Astrocyte (in vitro differentiated cells and primary cell): ENCODE measurements at regions not wholly inside any gene's neighbourhood (a gene's known extent, or its start where the extent isn't known, plus 50 kb on each side); places are given as distances from the start of the nearest gene placed in this dataset.

ENCODE experiments used
- DNase-seq: peaks from one replicate; pipeline ENCODE4 v3.0.0-alpha.2; 2010; ENCODE audit warnings: low read depth
- FAIRE-seq: peaks from 2 replicates; lab custom pipeline; 2011; peaks lifted over from hg19 to GRCh38; lab: Jason Lieb, UNC
- H2AFZ ChIP-seq: 2 replicates; pipeline ENCODE4 v1.6.0; 2012; ENCODE audit warnings: low read depth, low read length, inconsistent platforms
- H3K27ac ChIP-seq: 2 replicates; pipeline ENCODE4 v1.5.1; 2011; ENCODE audit warnings: low read depth, low read length, inconsistent platforms
- H3K27me3 ChIP-seq: 2 replicates; pipeline ENCODE4 v1.6.0; 2011; ENCODE audit warnings: low read length, inconsistent platforms; ENCODE audit not compliant: insufficient read depth
- H3K36me3 ChIP-seq: 2 replicates; pipeline ENCODE4 v1.5.1; 2011; ENCODE audit warnings: low read length, inconsistent platforms; ENCODE audit not compliant: insufficient read depth
- H3K4me1 ChIP-seq: 2 replicates; pipeline ENCODE4 v1.5.1; 2011; ENCODE audit warnings: low read length, inconsistent platforms; ENCODE audit not compliant: insufficient read depth
- H3K4me2 ChIP-seq: 2 replicates; pipeline ENCODE4 v1.6.0; 2012; ENCODE audit warnings: low read length, inconsistent platforms
- H3K4me3 ChIP-seq: 2 replicates; pipeline ENCODE4 v1.5.1; 2011; ENCODE audit warnings: low read depth, mild to moderate bottlenecking, low read length, inconsistent platforms; ENCODE audit not compliant: insufficient read depth
- H3K79me2 ChIP-seq: 2 replicates; pipeline ENCODE4 v1.6.0; 2012; ENCODE audit warnings: mild to moderate bottlenecking, low read length, inconsistent platforms; ENCODE audit not compliant: insufficient read depth
- H3K9ac ChIP-seq: 2 replicates; pipeline ENCODE4 v1.6.0; 2012; ENCODE audit warnings: mild to moderate bottlenecking, low read length, inconsistent platforms
- H3K9me3 ChIP-seq: 2 replicates; pipeline ENCODE4 v1.5.1; 2012; ENCODE audit warnings: low read depth, mild to moderate bottlenecking, low read length, inconsistent platforms; ENCODE audit not compliant: insufficient read depth
- H4K20me1 ChIP-seq: 2 replicates; pipeline ENCODE4 v1.6.0; 2012; ENCODE audit warnings: low read length, inconsistent platforms; ENCODE audit not compliant: insufficient read depth
- H3K27ac Mint-ChIP-seq: one replicate; pipeline ENCODE4 v1.8.0; 2021; ENCODE audit warnings: mild to moderate bottlenecking, mixed read lengths; ENCODE audit not compliant: unreplicated experiment
- H3K27me3 Mint-ChIP-seq: one replicate; pipeline ENCODE4 v1.8.0; 2021; ENCODE audit warnings: low read depth, mixed read lengths; ENCODE audit not compliant: unreplicated experiment
- H3K36me3 Mint-ChIP-seq: one replicate; pipeline ENCODE4 v1.8.0; 2021; ENCODE audit warnings: low read depth, mixed read lengths; ENCODE audit not compliant: unreplicated experiment
- H3K4me1 Mint-ChIP-seq: one replicate; pipeline ENCODE4 v1.8.0; 2021; ENCODE audit warnings: low read depth, mixed read lengths; ENCODE audit not compliant: unreplicated experiment
- H3K4me3 Mint-ChIP-seq: one replicate; pipeline ENCODE4 v1.8.0; 2021; ENCODE audit warnings: mild to moderate bottlenecking, moderate library complexity, mixed read lengths; ENCODE audit not compliant: unreplicated experiment
- H3K9me3 Mint-ChIP-seq: one replicate; pipeline ENCODE4 v1.8.0; 2021; ENCODE audit warnings: mild to moderate bottlenecking, mixed read lengths; ENCODE audit not compliant: unreplicated experiment
- EZH2 ChIP-seq: IDR thresholded peaks from 2 replicates; pipeline ENCODE4 v1.6.1; 2012; ENCODE audit warnings: mild to moderate bottlenecking, low read length, inconsistent platforms; ENCODE audit not compliant: insufficient read depth
- TF ChIP-seq, protein P1 (sequence below): IDR thresholded peaks from 2 replicates; pipeline ENCODE4 v1.5.1; 2011; ENCODE audit warnings: low read depth, mild to moderate bottlenecking, inconsistent platforms, low read length, moderate library complexity; ENCODE audit not compliant: insufficient read depth

- Histone ChIP-seq H2AFZ (no peak overlapping the region), H3K27ac (peak overlapping the region; percentile 44), H3K4me1 (peaks cover 34% of the 10 kb centered on the region), H3K4me3 (peak overlapping the region; percentile 5), H3K4me2 (peak overlapping the region; percentile 64), H3K79me2 (peaks cover 3% of the 10 kb centered on the region), H3K27me3 (no peaks in the 10 kb centered on the region), H3K9ac (peak overlapping the region; percentile 49), H3K36me3 (no peaks in the 10 kb centered on the region), H4K20me1 (peaks cover under 1% of the 10 kb centered on the region), H3K9me3 (no peaks in the 10 kb centered on the region)
- TF ChIP-seq, protein P1, sequence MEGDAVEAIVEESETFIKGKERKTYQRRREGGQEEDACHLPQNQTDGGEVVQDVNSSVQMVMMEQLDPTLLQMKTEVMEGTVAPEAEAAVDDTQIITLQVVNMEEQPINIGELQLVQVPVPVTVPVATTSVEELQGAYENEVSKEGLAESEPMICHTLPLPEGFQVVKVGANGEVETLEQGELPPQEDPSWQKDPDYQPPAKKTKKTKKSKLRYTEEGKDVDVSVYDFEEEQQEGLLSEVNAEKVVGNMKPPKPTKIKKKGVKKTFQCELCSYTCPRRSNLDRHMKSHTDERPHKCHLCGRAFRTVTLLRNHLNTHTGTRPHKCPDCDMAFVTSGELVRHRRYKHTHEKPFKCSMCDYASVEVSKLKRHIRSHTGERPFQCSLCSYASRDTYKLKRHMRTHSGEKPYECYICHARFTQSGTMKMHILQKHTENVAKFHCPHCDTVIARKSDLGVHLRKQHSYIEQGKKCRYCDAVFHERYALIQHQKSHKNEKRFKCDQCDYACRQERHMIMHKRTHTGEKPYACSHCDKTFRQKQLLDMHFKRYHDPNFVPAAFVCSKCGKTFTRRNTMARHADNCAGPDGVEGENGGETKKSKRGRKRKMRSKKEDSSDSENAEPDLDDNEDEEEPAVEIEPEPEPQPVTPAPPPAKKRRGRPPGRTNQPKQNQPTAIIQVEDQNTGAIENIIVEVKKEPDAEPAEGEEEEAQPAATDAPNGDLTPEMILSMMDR: no peak
- TF ChIP-seq EZH2: no peak
- Mint-ChIP-seq H3K27me3 (no peaks in the 10 kb centered on the region), H3K4me3 (no peak overlapping the region), H3K9me3 (no peaks in the 10 kb centered on the region), H3K36me3 (no peaks in the 10 kb centered on the region), H3K27ac (peak overlapping the region; percentile 88), H3K4me1 (peaks cover 63% of the 10 kb centered on the region)
- FAIRE-seq: no peak
- peak; percentile 66 for DNase-seq
These were observed 76.1 kb downstream of the SIPA1L2 start for GRCh38 chr1:232553809-232554208.

DNA sequence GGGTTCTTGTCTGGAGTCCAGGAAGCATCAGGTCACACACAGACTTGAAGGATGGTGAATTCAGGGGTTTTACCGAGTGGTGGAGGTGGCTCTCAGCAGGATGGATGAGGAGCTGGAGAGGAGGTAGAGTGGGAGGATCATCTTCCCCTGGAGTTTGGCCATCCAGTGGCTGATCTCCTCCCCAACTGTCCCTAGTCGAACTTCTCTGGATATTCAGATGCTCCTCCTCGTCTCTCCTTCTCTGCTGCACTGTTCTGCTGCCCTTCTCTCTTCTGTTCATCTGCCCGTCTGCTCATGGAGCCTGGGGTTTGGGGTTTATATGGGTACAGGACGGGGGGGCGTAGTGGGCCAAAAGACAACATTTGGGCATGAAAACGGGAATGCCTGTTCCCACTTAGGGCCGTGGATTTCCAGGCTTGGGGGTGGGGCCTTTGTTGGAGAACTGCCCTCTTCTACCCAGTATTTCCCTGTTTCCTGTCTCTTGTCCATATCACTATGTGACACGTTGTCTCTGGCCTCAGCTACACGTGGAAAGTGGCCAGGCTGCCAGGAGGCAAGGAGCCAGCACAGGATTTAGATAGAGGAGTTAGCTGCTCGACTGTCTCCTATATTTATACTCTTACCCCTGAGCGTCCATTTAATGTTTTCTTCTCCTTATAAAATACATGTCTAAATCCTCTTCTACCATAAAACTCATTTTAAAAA, 76.7 kb downstream of the SIPA1L2 start:
- H3K36me3 ChIP-seq: no peaks in the 10 kb centered on the region
- TF ChIP-seq, protein P1: no peak
- no peak for TF ChIP-seq EZH2
- H3K27me3 ChIP-seq: no peaks in the 10 kb centered on the region
- H3K9ac ChIP-seq: no peak overlapping the region
- no peak overlapping the region for H3K4me3 Mint-ChIP-seq
- peak overlapping the region; percentile 44 for H3K27ac ChIP-seq
- no peak overlapping the region for H2AFZ ChIP-seq
- peaks cover 3% of the 10 kb centered on the region for H4K20me1 ChIP-seq
- no peaks in the 10 kb centered on the region for H3K36me3 Mint-ChIP-seq
- H3K4me1 Mint-ChIP-seq: peaks cover 60% of the 10 kb centered on the region
- no peaks in the 10 kb centered on the region for H3K9me3 ChIP-seq
- H3K4me1 ChIP-seq: peaks cover 34% of the 10 kb centered on the region
- no peak overlapping the region for H3K4me3 ChIP-seq
- no peaks in the 10 kb centered on the region for H3K9me3 Mint-ChIP-seq
- H3K79me2 ChIP-seq: peaks cover 3% of the 10 kb centered on the region
- no peak for DNase-seq
- no peak for FAIRE-seq
- peak overlapping the region; percentile 64 for H3K4me2 ChIP-seq
- no peaks in the 10 kb centered on the region for H3K27me3 Mint-ChIP-seq
- peak overlapping the region; percentile 88 for H3K27ac Mint-ChIP-seq

- TF ChIP-seq, protein P1: no peak
- no peak for TF ChIP-seq EZH2
- FAIRE-seq: no peak
- H3K4me2 ChIP-seq: no peak overlapping the region
- Mint-ChIP-seq H3K4me3 (no peak overlapping the region), H3K36me3 (no peaks in the 10 kb centered on the region), H3K9me3 (no peaks in the 10 kb centered on the region), H3K4me1 (peaks cover 50% of the 10 kb centered on the region), H3K27ac (peak overlapping the region; percentile 82), H3K27me3 (no peaks in the 10 kb centered on the region)
- H3K27me3 ChIP-seq: no peaks in the 10 kb centered on the region
- no peak overlapping the region for H3K9ac ChIP-seq
- no peak overlapping the region for H3K4me3 ChIP-seq
- H4K20me1 ChIP-seq: peaks cover 3% of the 10 kb centered on the region
- H3K36me3 ChIP-seq: no peaks in the 10 kb centered on the region
- H3K9me3 ChIP-seq: no peaks in the 10 kb centered on the region
- DNase-seq: peak; percentile 34
- peaks cover 3% of the 10 kb centered on the region for H3K79me2 ChIP-seq
- H2AFZ ChIP-seq: no peak overlapping the region
- peaks cover 33% of the 10 kb centered on the region for H3K4me1 ChIP-seq
- no peak overlapping the region for H3K27ac ChIP-seq
These were observed 78.5 kb downstream of the SIPA1L2 start for GRCh38 chr1:232551386-232551785.
